GM23338 (cell line): ENCODE measurements at regions not wholly inside any gene's neighbourhood (a gene's known extent, or its start where the extent isn't known, plus 50 kb on each side); places are given as distances from the start of the nearest gene placed in this dataset.

ENCODE experiments used
- ATAC-seq: fragments of 200-7000 bp; cut with Tn5 transposase; 3 replicates; pipeline ENCODE4 v1.9.1; 2020
- DNase-seq: peaks from one replicate; pipeline ENCODE4 v3.0.0-alpha.2; 2015; ENCODE audit warnings: low spot score
- H2AFZ ChIP-seq: fragments of 200-600 bp; sonication (generic); 2 replicates; pipeline ENCODE4 v1.8.0; 2016; ENCODE audit warnings: antibody characterized with exemption, mild to moderate bottlenecking, moderate library complexity
- H3F3A ChIP-seq: fragments of 200-600 bp; sonication (generic); replicated peaks from 2 replicates; pipeline ENCODE4 v1.8.0; 2017; ENCODE audit warnings: antibody characterized with exemption, mixed run types, low read depth
- H3K27ac ChIP-seq: fragments of 200-600 bp; sonication (generic); 2 replicates; pipeline ENCODE4 v1.6.1; 2016; ENCODE audit warnings: low read depth
- H3K27me3 ChIP-seq: fragments of 200-600 bp; sonication (generic); 2 replicates; pipeline ENCODE4 v1.8.0; 2016; ENCODE audit warnings: mild to moderate bottlenecking, mixed run types, moderate library complexity; ENCODE audit not compliant: insufficient read depth
- H3K36me3 ChIP-seq: fragments of 200-600 bp; sonication (generic); 2 replicates; pipeline ENCODE4 v1.8.0; 2016; ENCODE audit warnings: mild to moderate bottlenecking; ENCODE audit not compliant: insufficient read depth
- H3K4me1 ChIP-seq: fragments of 200-600 bp; sonication (generic); 2 replicates; pipeline ENCODE4 v1.8.0; 2016; ENCODE audit warnings: mild to moderate bottlenecking, moderate library complexity; ENCODE audit not compliant: insufficient read depth
- H3K4me2 ChIP-seq: fragments of 200-600 bp; sonication (generic); 2 replicates; pipeline ENCODE4 v1.7.1; 2017; ENCODE audit warnings: mixed run types
- H3K4me3 ChIP-seq: fragments of 200-600 bp; sonication (generic); 2 replicates; pipeline ENCODE4 v1.6.1; 2016; ENCODE audit warnings: mixed run types
- H3K79me2 ChIP-seq: fragments of 200-600 bp; sonication (generic); replicated peaks from 2 replicates; pipeline ENCODE4 v1.8.0; 2017; ENCODE audit warnings: mild to moderate bottlenecking; ENCODE audit not compliant: insufficient read depth
- H3K9me2 ChIP-seq: fragments of 200-600 bp; sonication (generic); 2 replicates; pipeline ENCODE4 v1.8.0; 2017; ENCODE audit not compliant: insufficient read depth
- H4K20me1 ChIP-seq: fragments of 200-600 bp; sonication (generic); replicated peaks from 2 replicates; pipeline ENCODE4 v1.8.0; 2017; ENCODE audit warnings: mild to moderate bottlenecking; ENCODE audit not compliant: insufficient read depth
- H3K27ac Mint-ChIP-seq: 2 replicates; pipeline ENCODE4 v1.8.0; 2020; ENCODE audit warnings: inconsistent platforms, mild to moderate bottlenecking, moderate library complexity, mixed read lengths
- H3K27me3 Mint-ChIP-seq: 3 replicates; pipeline ENCODE4 v1.8.0; 2022; ENCODE audit warnings: low read depth, mild to moderate bottlenecking, moderate library complexity, mixed read lengths, inconsistent platforms; ENCODE audit not compliant: insufficient read depth, poor library complexity
- H3K36me3 Mint-ChIP-seq: 3 replicates; pipeline ENCODE4 v1.8.0; 2021; ENCODE audit warnings: low read depth, mild to moderate bottlenecking, inconsistent platforms, moderate library complexity, mixed read lengths
- H3K4me1 Mint-ChIP-seq: 3 replicates; pipeline ENCODE4 v1.8.0; 2020; ENCODE audit warnings: mild to moderate bottlenecking, inconsistent platforms, mixed read lengths
- H3K4me3 Mint-ChIP-seq: 3 replicates; pipeline ENCODE4 v1.8.0; 2021; ENCODE audit warnings: moderate library complexity, mild to moderate bottlenecking, inconsistent platforms, mixed read lengths
- H3K9me3 Mint-ChIP-seq: 3 replicates; pipeline ENCODE4 v1.8.0; 2020; ENCODE audit warnings: moderate library complexity, mild to moderate bottlenecking, inconsistent platforms, mixed read lengths
- CREB1 ChIP-seq: fragments of 250-450 bp; sonication (Bioruptor Pico); IDR thresholded peaks from 2 replicates; pipeline ENCODE4 v1.5.0; 2020; ENCODE audit warnings: low read depth, mild to moderate bottlenecking, moderate library complexity
- EZH2 ChIP-seq: fragments of 200-600 bp; sonication (generic); IDR thresholded peaks from one replicate; pipeline ENCODE4 v1.8.0; 2017; ENCODE audit warnings: antibody characterized with exemption, mild to moderate bottlenecking, low read depth; ENCODE audit not compliant: unreplicated experiment
- NANOG ChIP-seq: IDR thresholded peaks from 2 replicates; pipeline ENCODE4 v1.6.1; 2016; ENCODE audit warnings: antibody characterized with exemption, borderline replicate concordance
- POLR2AphosphoS5 ChIP-seq: IDR thresholded peaks from 2 replicates; pipeline ENCODE4 v1.6.1; 2016; ENCODE audit warnings: antibody characterized with exemption, low read depth
- STAT1 ChIP-seq: IDR thresholded peaks from one replicate; pipeline ENCODE4 v1.6.1; 2016; ENCODE audit warnings: antibody characterized with exemption; ENCODE audit not compliant: unreplicated experiment
- ZNF114 ChIP-seq: fragments of 250-450 bp; sonication (Bioruptor Pico); IDR thresholded peaks from 2 replicates; pipeline ENCODE4 v1.5.0; 2020; ENCODE audit warnings: mild to moderate bottlenecking, moderate library complexity
- ZNF331 ChIP-seq: fragments of 250-450 bp; sonication (Bioruptor Pico); IDR thresholded peaks from 2 replicates; pipeline ENCODE4 v1.5.0; 2020; ENCODE audit warnings: low read depth, mild to moderate bottlenecking, moderate library complexity
- TF ChIP-seq, protein P1 (sequence below): fragments of 250-450 bp; sonication (Bioruptor Pico); IDR thresholded peaks from 2 replicates; pipeline ENCODE4 v1.5.0; 2020; ENCODE audit warnings: mild to moderate bottlenecking, moderate library complexity

DNA sequence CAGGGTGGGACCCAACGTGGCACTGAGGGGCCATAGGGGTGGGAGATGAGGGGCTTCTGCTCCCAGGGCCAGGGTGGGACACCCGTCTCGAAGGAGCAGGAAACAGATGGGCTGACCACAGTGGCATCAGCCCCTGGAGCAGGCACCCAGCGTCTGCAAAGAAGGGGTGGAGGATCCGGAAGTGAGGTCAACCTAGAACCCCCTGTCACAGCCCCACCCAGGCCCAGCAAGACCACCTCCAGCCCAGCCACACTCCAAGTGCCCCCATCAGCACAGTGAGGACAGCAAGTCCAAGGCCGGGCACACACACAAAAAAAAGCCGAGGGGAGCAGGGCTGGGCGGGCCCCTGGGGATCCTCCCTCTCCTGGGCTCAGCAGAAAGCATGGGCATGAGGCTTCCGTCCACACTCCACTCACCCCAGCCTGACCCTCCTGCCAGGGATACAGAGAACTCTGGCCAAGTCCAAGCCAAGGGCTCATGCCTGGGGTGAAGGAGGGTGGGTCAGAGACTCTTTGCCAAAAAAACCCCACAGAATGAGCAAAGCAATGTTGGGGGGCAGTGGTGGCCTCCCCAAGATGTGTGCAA, 111.0 kb downstream of the FOXL3 start (continued):
- TF ChIP-seq, protein P1, sequence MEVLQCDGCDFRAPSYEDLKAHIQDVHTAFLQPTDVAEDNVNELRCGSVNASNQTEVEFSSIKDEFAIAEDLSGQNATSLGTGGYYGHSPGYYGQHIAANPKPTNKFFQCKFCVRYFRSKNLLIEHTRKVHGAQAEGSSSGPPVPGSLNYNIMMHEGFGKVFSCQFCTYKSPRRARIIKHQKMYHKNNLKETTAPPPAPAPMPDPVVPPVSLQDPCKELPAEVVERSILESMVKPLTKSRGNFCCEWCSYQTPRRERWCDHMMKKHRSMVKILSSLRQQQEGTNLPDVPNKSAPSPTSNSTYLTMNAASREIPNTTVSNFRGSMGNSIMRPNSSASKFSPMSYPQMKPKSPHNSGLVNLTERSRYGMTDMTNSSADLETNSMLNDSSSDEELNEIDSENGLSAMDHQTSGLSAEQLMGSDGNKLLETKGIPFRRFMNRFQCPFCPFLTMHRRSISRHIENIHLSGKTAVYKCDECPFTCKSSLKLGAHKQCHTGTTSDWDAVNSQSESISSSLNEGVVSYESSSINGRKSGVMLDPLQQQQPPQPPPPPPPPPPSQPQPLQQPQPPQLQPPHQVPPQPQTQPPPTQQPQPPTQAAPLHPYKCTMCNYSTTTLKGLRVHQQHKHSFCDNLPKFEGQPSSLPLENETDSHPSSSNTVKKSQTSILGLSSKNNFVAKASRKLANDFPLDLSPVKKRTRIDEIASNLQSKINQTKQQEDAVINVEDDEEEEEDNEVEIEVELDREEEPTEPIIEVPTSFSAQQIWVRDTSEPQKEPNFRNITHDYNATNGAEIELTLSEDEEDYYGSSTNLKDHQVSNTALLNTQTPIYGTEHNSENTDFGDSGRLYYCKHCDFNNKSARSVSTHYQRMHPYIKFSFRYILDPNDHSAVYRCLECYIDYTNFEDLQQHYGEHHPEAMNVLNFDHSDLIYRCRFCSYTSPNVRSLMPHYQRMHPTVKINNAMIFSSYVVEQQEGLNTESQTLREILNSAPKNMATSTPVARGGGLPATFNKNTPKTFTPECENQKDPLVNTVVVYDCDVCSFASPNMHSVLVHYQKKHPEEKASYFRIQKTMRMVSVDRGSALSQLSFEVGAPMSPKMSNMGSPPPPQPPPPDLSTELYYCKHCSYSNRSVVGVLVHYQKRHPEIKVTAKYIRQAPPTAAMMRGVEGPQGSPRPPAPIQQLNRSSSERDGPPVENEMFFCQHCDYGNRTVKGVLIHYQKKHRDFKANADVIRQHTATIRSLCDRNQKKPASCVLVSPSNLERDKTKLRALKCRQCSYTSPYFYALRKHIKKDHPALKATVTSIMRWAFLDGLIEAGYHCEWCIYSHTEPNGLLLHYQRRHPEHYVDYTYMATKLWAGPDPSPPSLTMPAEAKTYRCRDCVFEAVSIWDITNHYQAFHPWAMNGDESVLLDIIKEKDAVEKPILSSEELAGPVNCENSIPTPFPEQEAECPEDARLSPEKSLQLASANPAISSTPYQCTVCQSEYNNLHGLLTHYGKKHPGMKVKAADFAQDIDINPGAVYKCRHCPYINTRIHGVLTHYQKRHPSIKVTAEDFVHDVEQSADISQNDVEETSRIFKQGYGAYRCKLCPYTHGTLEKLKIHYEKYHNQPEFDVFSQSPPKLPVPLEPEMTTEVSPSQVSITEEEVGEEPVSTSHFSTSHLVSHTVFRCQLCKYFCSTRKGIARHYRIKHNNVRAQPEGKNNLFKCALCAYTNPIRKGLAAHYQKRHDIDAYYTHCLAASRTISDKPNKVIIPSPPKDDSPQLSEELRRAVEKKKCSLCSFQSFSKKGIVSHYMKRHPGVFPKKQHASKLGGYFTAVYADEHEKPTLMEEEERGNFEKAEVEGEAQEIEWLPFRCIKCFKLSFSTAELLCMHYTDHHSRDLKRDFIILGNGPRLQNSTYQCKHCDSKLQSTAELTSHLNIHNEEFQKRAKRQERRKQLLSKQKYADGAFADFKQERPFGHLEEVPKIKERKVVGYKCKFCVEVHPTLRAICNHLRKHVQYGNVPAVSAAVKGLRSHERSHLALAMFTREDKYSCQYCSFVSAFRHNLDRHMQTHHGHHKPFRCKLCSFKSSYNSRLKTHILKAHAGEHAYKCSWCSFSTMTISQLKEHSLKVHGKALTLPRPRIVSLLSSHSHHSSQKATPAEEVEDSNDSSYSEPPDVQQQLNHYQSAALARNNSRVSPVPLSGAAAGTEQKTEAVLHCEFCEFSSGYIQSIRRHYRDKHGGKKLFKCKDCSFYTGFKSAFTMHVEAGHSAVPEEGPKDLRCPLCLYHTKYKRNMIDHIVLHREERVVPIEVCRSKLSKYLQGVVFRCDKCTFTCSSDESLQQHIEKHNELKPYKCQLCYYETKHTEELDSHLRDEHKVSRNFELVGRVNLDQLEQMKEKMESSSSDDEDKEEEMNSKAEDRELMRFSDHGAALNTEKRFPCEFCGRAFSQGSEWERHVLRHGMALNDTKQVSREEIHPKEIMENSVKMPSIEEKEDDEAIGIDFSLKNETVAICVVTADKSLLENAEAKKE (CRISPR knock-in tag), result no peak
- TF ChIP-seq NANOG (no peak), CREB1 (CRISPR knock-in tag) (no peak), POLR2AphosphoS5 (no peak), STAT1 (no peak), ZNF331 (CRISPR knock-in tag) (no peak), EZH2 (no peak)

DNA sequence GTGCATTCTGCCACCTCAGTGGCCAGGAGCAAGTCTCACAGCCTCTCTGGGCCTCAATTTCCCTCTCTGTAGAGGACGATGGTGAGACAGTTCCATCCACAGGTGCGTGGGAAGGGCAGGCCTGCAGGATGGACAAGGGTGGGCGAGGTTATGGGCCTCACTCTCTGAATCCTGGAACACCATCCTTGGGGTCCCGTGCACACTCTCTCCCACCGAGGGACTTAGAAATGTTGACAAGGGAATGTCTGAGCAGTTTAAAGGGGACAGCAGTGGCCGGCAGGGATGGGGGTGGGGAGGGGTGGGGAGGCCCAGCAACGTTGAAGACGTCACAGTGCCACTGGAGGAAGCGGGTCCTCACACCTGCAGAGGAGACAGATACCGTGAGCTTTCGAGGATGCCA, 111.5 kb downstream of the FOXL3 start:
- no peak overlapping the region for H3K27ac ChIP-seq
- no peak overlapping the region for H3K4me2 ChIP-seq
- Mint-ChIP-seq H3K9me3 (peaks cover 52% of the 10 kb centered on the region), H3K36me3 (peaks cover 23% of the 10 kb centered on the region), H3K27ac (no peak overlapping the region), H3K27me3 (peaks cover 10% of the 10 kb centered on the region), H3K4me1 (peaks cover 4% of the 10 kb centered on the region; the same call in 2 of the 3 replicates), H3K4me3 (no peak overlapping the region)
- ATAC-seq, result no peak
- H3K4me1 ChIP-seq, result no peaks in the 10 kb centered on the region
- no peaks in the 10 kb centered on the region for H3K79me2 ChIP-seq
- no peaks in the 10 kb centered on the region for H4K20me1 ChIP-seq
- no peak for DNase-seq
- no peaks in the 10 kb centered on the region for H3K27me3 ChIP-seq
- H3F3A ChIP-seq, result no peaks in the 10 kb centered on the region
- H3K9me2 ChIP-seq, result no peaks in the 10 kb centered on the region
- no peak overlapping the region for H2AFZ ChIP-seq
- H3K4me3 ChIP-seq, result no peak overlapping the region
- H3K36me3 ChIP-seq, result no peaks in the 10 kb centered on the region; the same call in 1 of the 2 replicates
- TF ChIP-seq ZNF114 (no peak), POLR2AphosphoS5 (no peak), NANOG (no peak), STAT1 (no peak)
- TF ChIP-seq, protein P1 (CRISPR knock-in tag), result no peak
